HG03520 (cell line): ENCODE measurements at regions not wholly inside any gene's neighbourhood (a gene's known extent, or its start where the extent isn't known, plus 50 kb on each side); places are given as distances from the start of the nearest gene placed in this dataset.
"Not testable (repeated sequence)": the region's sequence is repeated elsewhere in the genome, so short reads cannot be mapped to it uniquely, and the experiment has no call there.

Source experiments
- ATAC-seq: cut with Tn5 transposase; IDR thresholded peaks from one replicate; pipeline ENCODE4 v1.9.1; 2021; ENCODE audit warnings: mild to moderate bottlenecking, moderate library complexity; ENCODE audit not compliant: unreplicated experiment

GRCh38 chr2:235433860-235434259, 60.0 kb upstream of the AGAP1 start:
- no peak for ATAC-seq

- no peak for ATAC-seq
Measured at GRCh38 chr2:235439959-235440662, 53.7 kb upstream of the AGAP1 start.

GRCh38 chr2:235443580-235443979, 50.3 kb upstream of the AGAP1 start:
- ATAC-seq: not testable (repeated sequence)
